ENCODE measurements at regions not wholly inside any gene's neighbourhood (a gene's known extent, or its start where the extent isn't known, plus 50 kb on each side); places are given as distances from the start of the nearest gene placed in this dataset.

DNA sequence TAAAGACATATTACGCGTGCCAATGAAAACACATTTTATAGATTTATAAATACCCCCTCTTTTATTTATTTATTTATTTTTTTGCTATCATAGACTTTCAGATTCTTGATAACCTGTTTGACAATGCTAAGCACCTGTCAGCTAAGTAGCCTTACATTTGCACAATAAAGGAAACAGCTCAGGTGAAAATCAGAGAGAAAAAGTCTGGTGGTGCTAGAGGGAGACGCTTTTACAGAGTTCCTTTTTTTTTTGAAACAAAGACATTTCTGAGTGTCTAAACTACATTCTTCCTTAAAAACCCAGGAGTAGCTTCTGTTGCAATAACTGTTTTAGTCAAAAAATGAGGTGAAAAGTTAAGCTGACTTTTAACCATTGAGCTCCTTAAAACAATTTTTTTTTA, 1611.6 kb downstream of the NCAM2 start:
- no peaks in the 10 kb centered on the region for H3K9me3 ChIP-seq
- ATAC-seq (no peak), DNase-seq (no peak)
- no peaks in the 10 kb centered on the region for H3K36me3 ChIP-seq
- H3K27me3 ChIP-seq = no peaks in the 10 kb centered on the region
- 80 to 82% (median 81%) methylated on average over 3 of the region's 3 CpGs for WGBS, 4 donors
- TF ChIP-seq, protein P1, sequence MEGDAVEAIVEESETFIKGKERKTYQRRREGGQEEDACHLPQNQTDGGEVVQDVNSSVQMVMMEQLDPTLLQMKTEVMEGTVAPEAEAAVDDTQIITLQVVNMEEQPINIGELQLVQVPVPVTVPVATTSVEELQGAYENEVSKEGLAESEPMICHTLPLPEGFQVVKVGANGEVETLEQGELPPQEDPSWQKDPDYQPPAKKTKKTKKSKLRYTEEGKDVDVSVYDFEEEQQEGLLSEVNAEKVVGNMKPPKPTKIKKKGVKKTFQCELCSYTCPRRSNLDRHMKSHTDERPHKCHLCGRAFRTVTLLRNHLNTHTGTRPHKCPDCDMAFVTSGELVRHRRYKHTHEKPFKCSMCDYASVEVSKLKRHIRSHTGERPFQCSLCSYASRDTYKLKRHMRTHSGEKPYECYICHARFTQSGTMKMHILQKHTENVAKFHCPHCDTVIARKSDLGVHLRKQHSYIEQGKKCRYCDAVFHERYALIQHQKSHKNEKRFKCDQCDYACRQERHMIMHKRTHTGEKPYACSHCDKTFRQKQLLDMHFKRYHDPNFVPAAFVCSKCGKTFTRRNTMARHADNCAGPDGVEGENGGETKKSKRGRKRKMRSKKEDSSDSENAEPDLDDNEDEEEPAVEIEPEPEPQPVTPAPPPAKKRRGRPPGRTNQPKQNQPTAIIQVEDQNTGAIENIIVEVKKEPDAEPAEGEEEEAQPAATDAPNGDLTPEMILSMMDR (IDR thresholded peaks at IDR 0.05) = no peak
- TF ChIP-seq POLR2A (IDR thresholded peaks at IDR 0.05) = no peak
- H3K27ac ChIP-seq = no peak overlapping the region
- no peak overlapping the region for H3K4me3 ChIP-seq
- intact Hi-C loops (cut with DNase I) = no loop called here
- no peaks in the 10 kb centered on the region for H3K4me1 ChIP-seq

DNA sequence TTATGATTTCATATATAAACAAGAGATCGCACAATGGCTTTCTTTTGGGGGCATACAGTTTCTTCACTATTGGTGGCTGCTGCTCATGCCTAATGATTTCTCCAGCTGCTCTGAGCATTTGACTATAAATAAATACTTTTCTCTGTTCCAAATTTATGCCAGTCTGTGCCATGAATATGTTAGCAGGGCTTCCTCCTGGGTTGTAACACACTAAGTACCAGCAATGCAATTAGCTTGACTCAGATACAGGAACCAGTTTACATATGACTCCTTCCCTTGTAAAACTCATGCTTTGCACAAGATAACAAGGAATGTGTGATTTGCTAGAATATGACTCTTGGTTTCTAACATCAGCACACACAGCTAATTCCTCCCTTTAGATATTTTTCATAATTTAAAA, 1629.7 kb downstream of the NCAM2 start:
- no peak for DNase-seq
- no peak for ATAC-seq
- WGBS, 4 donors = 90 to 98% (median 93%) methylated on average over 1 of the region's 1 CpG
- no peaks in the 10 kb centered on the region for H3K4me1 ChIP-seq
- no peaks in the 10 kb centered on the region for H3K36me3 ChIP-seq
- no peak overlapping the region for H3K4me3 ChIP-seq
- no peak overlapping the region for H3K27ac ChIP-seq
- H3K27me3 ChIP-seq = no peaks in the 10 kb centered on the region
- no peaks in the 10 kb centered on the region for H3K9me3 ChIP-seq
- intact Hi-C loops (cut with DNase I) = no loop called here
- TF ChIP-seq POLR2A (IDR thresholded peaks at IDR 0.05) = no peak
- TF ChIP-seq, protein P1 (IDR thresholded peaks at IDR 0.05) = no peak

DNA sequence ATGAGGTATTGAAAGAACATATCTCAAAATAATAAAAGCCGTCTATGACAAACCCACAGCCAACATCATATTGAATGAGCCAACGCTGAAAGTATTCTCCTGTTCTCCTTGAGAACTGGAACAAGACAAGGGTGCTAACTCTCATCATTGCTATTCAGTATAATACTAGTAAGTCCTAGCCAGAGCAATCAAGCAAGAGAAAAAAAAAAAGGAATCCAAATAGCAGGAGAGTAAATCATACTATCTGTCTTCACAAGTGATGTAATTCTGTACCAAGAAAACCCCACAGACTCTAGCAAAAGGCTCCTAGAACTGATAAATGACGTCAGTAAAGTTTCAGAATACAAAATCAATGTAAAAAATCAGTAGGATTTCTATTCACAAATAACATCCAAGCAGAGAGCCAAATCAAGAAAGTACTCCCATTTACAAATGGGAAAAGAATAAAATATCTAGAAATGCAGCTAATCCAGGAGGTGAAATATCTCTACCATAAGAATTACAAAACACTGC, 1632.8 kb downstream of the NCAM2 start:
- Histone ChIP-seq H3K36me3 (no peaks in the 10 kb centered on the region), H3K27ac (no peak overlapping the region), H3K9me3 (no peaks in the 10 kb centered on the region), H3K27me3 (no peaks in the 10 kb centered on the region), H3K4me3 (no peak overlapping the region), H3K4me1 (no peaks in the 10 kb centered on the region)
- WGBS, 4 donors = 78 to 82% (median 80%) methylated on average over 3 of the region's 3 CpGs
- no peak for ATAC-seq
- TF ChIP-seq POLR2A (IDR thresholded peaks at IDR 0.05) = no peak
- TF ChIP-seq, protein P1 (IDR thresholded peaks at IDR 0.05) = no peak
- intact Hi-C loops (cut with DNase I) = no loop called here
- no peak for DNase-seq

DNA sequence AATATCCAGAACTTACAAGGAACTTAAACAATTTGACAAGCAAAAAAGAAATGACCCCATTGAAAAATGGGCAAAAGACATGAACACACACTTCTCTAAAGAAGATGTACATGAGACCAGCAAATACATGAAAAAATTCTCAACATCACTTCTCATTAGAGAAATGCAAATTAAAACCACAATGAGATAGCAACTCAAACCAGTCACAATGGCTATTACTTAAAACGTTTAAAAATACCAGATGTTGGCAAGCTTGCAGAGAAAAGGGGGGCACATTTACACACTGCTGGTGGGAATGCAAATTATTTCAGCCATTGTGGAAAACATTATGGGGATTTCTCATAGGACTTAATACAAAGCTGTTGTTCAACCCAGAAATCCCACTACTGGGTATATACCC, 1634.0 kb downstream of the NCAM2 start:
- WGBS, 4 donors = 37 to 59% (median 49%) methylated on average over 1 of the region's 1 CpG
- Histone ChIP-seq H3K27ac (no peak overlapping the region), H3K9me3 (no peaks in the 10 kb centered on the region), H3K27me3 (no peaks in the 10 kb centered on the region), H3K4me1 (no peaks in the 10 kb centered on the region), H3K4me3 (no peak overlapping the region), H3K36me3 (no peaks in the 10 kb centered on the region)
- DNase-seq (no peak), ATAC-seq (no peak)
- intact Hi-C loops (cut with DNase I) = no loop called here
- TF ChIP-seq POLR2A (IDR thresholded peaks at IDR 0.05) = no peak
- TF ChIP-seq, protein P1 (IDR thresholded peaks at IDR 0.05) = no peak
